Type B pancreatic cell (in vitro differentiated cells): ENCODE measurements at regions not wholly inside any gene's neighbourhood (a gene's known extent, or its start where the extent isn't known, plus 50 kb on each side); places are given as distances from the start of the nearest gene placed in this dataset.
"Not testable (repeated sequence)": the region's sequence is repeated elsewhere in the genome, so short reads cannot be mapped to it uniquely, and the experiment has no call there.

ENCODE experiments used
- DNase-seq: peaks from one replicate; pipeline ENCODE4 v3.0.0; 2021; ENCODE audit warnings: mixed read lengths; ENCODE audit not compliant: unreplicated experiment; ENCODE audit errors: extremely low spot score
- H3K27ac Mint-ChIP-seq: 2 replicates; pipeline ENCODE4 v1.8.0; 2021; ENCODE audit warnings: mild to moderate bottlenecking, mixed read lengths
- H3K27me3 Mint-ChIP-seq: 2 replicates; pipeline ENCODE4 v1.8.0; 2021; ENCODE audit warnings: mixed read lengths
- H3K36me3 Mint-ChIP-seq: 2 replicates; pipeline ENCODE4 v1.8.0; 2021; ENCODE audit warnings: mixed read lengths
- H3K4me1 Mint-ChIP-seq: one replicate; pipeline ENCODE4 v1.8.0; 2021; ENCODE audit warnings: mixed read lengths; ENCODE audit not compliant: unreplicated experiment
- H3K4me3 Mint-ChIP-seq: 2 replicates; pipeline ENCODE4 v1.8.0; 2021; ENCODE audit warnings: mild to moderate bottlenecking, mixed read lengths
- H3K9me3 Mint-ChIP-seq: 2 replicates; pipeline ENCODE4 v1.8.0; 2021; ENCODE audit warnings: mixed read lengths
- CTCF ChIP-seq: fragments of 200-600 bp; sonication (generic); conservative IDR thresholded peaks from 2 replicates; pipeline ENCODE4 v1.5.0; 2021; ENCODE audit warnings: antibody characterized with exemption, mild to moderate bottlenecking

GRCh38 chr11:130679247-130679646 lies 230.8 kb downstream of the ADAMTS15 start:
- H3K27ac Mint-ChIP-seq, result no peak overlapping the region
- peaks cover 20% of the 10 kb centered on the region for H3K4me1 Mint-ChIP-seq
- DNase-seq, result no peak
- H3K27me3 Mint-ChIP-seq, result no peaks in the 10 kb centered on the region
- H3K4me3 Mint-ChIP-seq, result no peak overlapping the region
- no peaks in the 10 kb centered on the region for H3K36me3 Mint-ChIP-seq
- H3K9me3 Mint-ChIP-seq, result peaks cover 27% of the 10 kb centered on the region
- no peak for TF ChIP-seq CTCF

- peaks cover 32% of the 10 kb centered on the region for H3K9me3 Mint-ChIP-seq
- H3K27ac Mint-ChIP-seq, H3K4me1 Mint-ChIP-seq, DNase-seq, H3K36me3 Mint-ChIP-seq, H3K4me3 Mint-ChIP-seq, H3K27me3 Mint-ChIP-seq: not testable (repeated sequence)
Measured at GRCh38 chr11:130682471-130682870, 233.8 kb downstream of the SNX19 start.

- no peaks in the 10 kb centered on the region for H3K4me1 Mint-ChIP-seq
- H3K36me3 Mint-ChIP-seq, result no peaks in the 10 kb centered on the region
- no peak for TF ChIP-seq CTCF
- H3K27ac Mint-ChIP-seq, result no peak overlapping the region
- peaks cover 8% of the 10 kb centered on the region for H3K9me3 Mint-ChIP-seq
- H3K4me3 Mint-ChIP-seq, result no peak overlapping the region
- no peak for DNase-seq
- no peaks in the 10 kb centered on the region for H3K27me3 Mint-ChIP-seq
Measured at GRCh38 chr11:130689222-130689908, 226.9 kb downstream of the SNX19 start.

- H3K36me3 Mint-ChIP-seq, result no peaks in the 10 kb centered on the region
- no peak overlapping the region for H3K4me3 Mint-ChIP-seq
Measured at GRCh38 chr11:130691581-130691980, 224.7 kb downstream of the SNX19 start.

GRCh38 chr11:130692220-130692619 lies 224.1 kb downstream of the SNX19 start:
- Mint-ChIP-seq H3K36me3 (no peaks in the 10 kb centered on the region), H3K9me3 (peaks cover 3% of the 10 kb centered on the region), H3K27me3 (no peaks in the 10 kb centered on the region), H3K4me1 (no peaks in the 10 kb centered on the region), H3K27ac (no peak overlapping the region), H3K4me3 (no peak overlapping the region)
- no peak for TF ChIP-seq CTCF
- no peak for DNase-seq

More at GRCh38 chr11:130691581-130691980, 224.7 kb downstream of the SNX19 start:
- DNase-seq, result no peak
- TF ChIP-seq CTCF, result no peak
- Mint-ChIP-seq H3K27ac (no peak overlapping the region), H3K4me1 (no peaks in the 10 kb centered on the region), H3K9me3 (peaks cover 3% of the 10 kb centered on the region), H3K27me3 (no peaks in the 10 kb centered on the region)

- Mint-ChIP-seq H3K4me3 (no peak overlapping the region), H3K9me3 (peaks cover 3% of the 10 kb centered on the region), H3K4me1 (peaks cover 6% of the 10 kb centered on the region), H3K27ac (no peak overlapping the region), H3K27me3 (no peaks in the 10 kb centered on the region), H3K36me3 (no peaks in the 10 kb centered on the region)
- no peak for TF ChIP-seq CTCF
- no peak for DNase-seq
Measured at GRCh38 chr11:130693543-130693942, 222.7 kb downstream of the SNX19 start.
